ENCODE measurements at regions not wholly inside any gene's neighbourhood (a gene's known extent, or its start where the extent isn't known, plus 50 kb on each side); places are given as distances from the start of the nearest gene placed in this dataset.

DNA sequence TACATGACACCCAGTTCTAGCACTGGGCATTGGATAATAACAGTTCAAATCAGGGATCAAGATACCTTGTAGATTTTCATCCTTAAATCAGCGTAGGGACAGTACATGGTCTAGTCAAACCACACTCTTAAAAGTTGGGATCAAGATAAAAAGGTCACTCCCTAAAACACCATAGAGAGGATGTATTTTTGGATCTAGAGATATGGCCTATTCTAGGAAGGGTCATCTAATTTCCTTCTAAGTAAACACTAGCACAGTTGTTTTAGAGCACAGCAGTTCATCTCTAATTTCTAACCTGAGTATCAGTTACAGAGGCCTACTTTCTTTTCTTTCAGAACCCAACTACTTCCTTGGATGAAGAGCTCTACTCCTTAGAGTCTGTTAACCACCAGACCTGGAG lies 166.4 kb upstream of the GRIN3A start:
- TF ChIP-seq CTCF (IDR thresholded peaks at IDR 0.05) = no peak
- Histone ChIP-seq H3K4me2 (ENCODE audit: low read length) (no peak overlapping the region), H3K9me3 (ENCODE audit: control insufficient read depth, low read length) (no peaks in the 10 kb centered on the region), H3K79me2 (no peaks in the 10 kb centered on the region), H3K36me3 (ENCODE audit: control insufficient read depth, insufficient read depth, low read length) (no peaks in the 10 kb centered on the region), H3K4me3 (ENCODE audit: low read depth, low read length) (no peak overlapping the region), H3K27ac (no peak overlapping the region), H3K4me1 (no peaks in the 10 kb centered on the region), H2AFZ (no peak overlapping the region), H3K27me3 (ENCODE audit: control insufficient read depth, insufficient read depth, low read length) (no peaks in the 10 kb centered on the region), H3K9ac (no peak overlapping the region)

DNA sequence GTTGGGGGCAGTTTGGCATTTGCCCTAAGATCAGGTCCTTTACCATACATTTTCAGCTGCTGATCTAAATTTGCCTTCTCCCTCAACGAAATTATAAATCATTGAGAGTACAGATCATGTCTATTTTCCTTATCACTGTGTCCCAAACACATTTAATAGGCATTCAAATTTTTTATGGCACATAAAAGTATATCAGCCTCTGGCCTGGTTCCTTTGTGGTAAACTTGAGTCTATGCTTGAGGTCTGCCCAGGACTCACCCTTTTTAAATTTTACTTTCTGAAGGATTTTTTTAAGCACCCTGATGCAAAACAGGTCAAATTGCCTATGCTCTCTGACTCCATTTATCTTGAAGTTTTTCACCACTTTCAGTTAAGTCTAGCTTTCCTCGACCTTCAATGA lies 163.6 kb upstream of the GRIN3A start:
- Histone ChIP-seq H3K27ac (no peak overlapping the region), H3K36me3 (ENCODE audit: control insufficient read depth, insufficient read depth, low read length) (no peaks in the 10 kb centered on the region), H3K27me3 (ENCODE audit: control insufficient read depth, insufficient read depth, low read length) (no peaks in the 10 kb centered on the region), H3K4me2 (ENCODE audit: low read length) (no peak overlapping the region), H3K79me2 (no peaks in the 10 kb centered on the region), H3K9me3 (ENCODE audit: control insufficient read depth, low read length) (no peaks in the 10 kb centered on the region), H3K9ac (no peak overlapping the region), H3K4me1 (no peaks in the 10 kb centered on the region), H3K4me3 (ENCODE audit: low read depth, low read length) (no peak overlapping the region), H2AFZ (no peak overlapping the region)
- no peak for TF ChIP-seq CTCF (IDR thresholded peaks at IDR 0.05)

DNA sequence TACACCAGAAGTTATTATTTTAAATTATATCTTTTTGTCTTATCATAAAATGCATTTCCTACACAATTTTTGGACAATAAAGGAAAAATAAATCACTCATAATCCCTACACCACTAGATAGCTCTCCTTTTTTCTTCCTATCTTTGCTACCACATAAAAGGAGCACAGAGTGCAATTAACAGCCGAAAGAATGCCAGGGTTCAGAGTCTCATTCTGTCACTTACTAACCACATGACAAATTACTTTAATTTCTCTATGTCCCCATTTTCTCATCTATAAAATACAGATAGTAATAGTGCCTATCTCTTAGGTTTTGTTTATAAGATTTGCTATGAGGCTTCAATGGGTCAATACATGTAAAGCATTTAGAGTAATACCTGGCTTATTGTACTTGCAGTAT lies 158.7 kb upstream of the GRIN3A start:
- Histone ChIP-seq H3K27me3 (ENCODE audit: control insufficient read depth, insufficient read depth, low read length) (no peaks in the 10 kb centered on the region), H3K4me2 (ENCODE audit: low read length) (no peak overlapping the region), H3K36me3 (ENCODE audit: control insufficient read depth, insufficient read depth, low read length) (no peaks in the 10 kb centered on the region), H3K27ac (no peak overlapping the region), H3K79me2 (no peaks in the 10 kb centered on the region), H2AFZ (no peak overlapping the region), H3K9me3 (ENCODE audit: control insufficient read depth, low read length) (no peaks in the 10 kb centered on the region), H3K9ac (no peak overlapping the region), H3K4me1 (no peaks in the 10 kb centered on the region), H3K4me3 (ENCODE audit: low read depth, low read length) (no peak overlapping the region)
- TF ChIP-seq CTCF (IDR thresholded peaks at IDR 0.05) = no peak

- H3K27ac ChIP-seq = no peak overlapping the region
- H3K9me3 ChIP-seq (ENCODE audit: control insufficient read depth, low read length) = no peaks in the 10 kb centered on the region
- no peaks in the 10 kb centered on the region for H3K27me3 ChIP-seq (ENCODE audit: control insufficient read depth, insufficient read depth, low read length)
- H3K4me2 ChIP-seq (ENCODE audit: low read length) = no peak overlapping the region
- no peaks in the 10 kb centered on the region for H3K36me3 ChIP-seq (ENCODE audit: control insufficient read depth, insufficient read depth, low read length)
- no peaks in the 10 kb centered on the region for H3K4me1 ChIP-seq
- H3K79me2 ChIP-seq = no peaks in the 10 kb centered on the region
- no peak overlapping the region for H3K4me3 ChIP-seq (ENCODE audit: low read depth, low read length)
- TF ChIP-seq CTCF (IDR thresholded peaks at IDR 0.05) = no peak
- H2AFZ ChIP-seq = no peak overlapping the region
- H3K9ac ChIP-seq = no peak overlapping the region
Measured at GRCh38 chr9:101893661-101894646, 155.5 kb upstream of the GRIN3A start.

DNA sequence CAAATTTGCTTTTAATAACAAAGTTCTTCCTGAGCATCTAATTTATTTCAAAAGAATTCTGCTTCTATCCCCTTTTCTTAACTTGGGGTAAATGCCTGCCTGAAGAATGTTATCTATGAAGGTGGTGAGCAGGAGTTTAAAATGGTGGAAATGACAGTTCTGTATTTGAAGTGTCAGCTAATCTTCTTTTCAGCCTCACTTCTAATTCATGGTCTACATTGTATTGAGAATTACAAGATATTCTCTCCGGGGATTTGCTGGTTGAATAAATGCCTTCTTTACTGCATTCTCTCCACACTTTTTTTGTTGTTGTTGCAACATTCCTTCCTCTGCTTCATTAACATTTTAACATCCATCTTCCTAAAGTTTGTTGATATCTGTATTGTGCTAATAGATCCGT lies 143.1 kb upstream of the GRIN3A start:
- H2AFZ ChIP-seq = no peak overlapping the region
- H3K27me3 ChIP-seq (ENCODE audit: control insufficient read depth, insufficient read depth, low read length) = no peaks in the 10 kb centered on the region
- H3K4me1 ChIP-seq = no peaks in the 10 kb centered on the region
- H3K79me2 ChIP-seq = no peaks in the 10 kb centered on the region
- no peak overlapping the region for H3K4me2 ChIP-seq (ENCODE audit: low read length)
- H3K9me3 ChIP-seq (ENCODE audit: control insufficient read depth, low read length) = no peaks in the 10 kb centered on the region
- no peak overlapping the region for H3K9ac ChIP-seq
- no peak overlapping the region for H3K27ac ChIP-seq
- no peak for TF ChIP-seq CTCF (IDR thresholded peaks at IDR 0.05)
- no peaks in the 10 kb centered on the region for H3K36me3 ChIP-seq (ENCODE audit: control insufficient read depth, insufficient read depth, low read length)
- no peak overlapping the region for H3K4me3 ChIP-seq (ENCODE audit: low read depth, low read length)
